H9 (cell line): ENCODE measurements at regions not wholly inside any gene's neighbourhood (a gene's known extent, or its start where the extent isn't known, plus 50 kb on each side); places are given as distances from the start of the nearest gene placed in this dataset.

Source experiments
- DNase-seq: peaks from one replicate; pipeline ENCODE4 v3.0.0-alpha.2; 2017
- H2AFZ ChIP-seq: one replicate; pipeline ENCODE4 v1.6.1; 2013; ENCODE audit warnings: mild to moderate bottlenecking, low read length, control low read depth, moderate library complexity
- H2AK5ac ChIP-seq: 2 replicates; pipeline ENCODE4 v1.6.1; 2013; ENCODE audit warnings: low read length, control low read depth, mixed read lengths; ENCODE audit not compliant: insufficient read length
- H2BK120ac ChIP-seq: one replicate; pipeline ENCODE4 v1.6.1; 2013; ENCODE audit warnings: low read depth, mild to moderate bottlenecking, low read length, control low read depth, inconsistent platforms; ENCODE audit not compliant: poor library complexity, severe bottlenecking
- H2BK12ac ChIP-seq: 2 replicates; pipeline ENCODE4 v1.6.1; 2013; ENCODE audit warnings: low read length, control low read depth, mixed read lengths, low read depth; ENCODE audit not compliant: insufficient read length
- H2BK15ac ChIP-seq: 2 replicates; pipeline ENCODE4 v1.6.1; 2013; ENCODE audit warnings: low read depth, low read length, control low read depth
- H2BK20ac ChIP-seq: one replicate; pipeline ENCODE4 v1.6.1; 2013; ENCODE audit warnings: low read depth, mild to moderate bottlenecking, low read length, control low read depth, inconsistent platforms; ENCODE audit not compliant: poor library complexity, severe bottlenecking
- H2BK5ac ChIP-seq: 2 replicates; pipeline ENCODE4 v1.6.1; 2013; ENCODE audit warnings: low read length, control low read depth, mixed read lengths; ENCODE audit not compliant: insufficient read length
- H3K14ac ChIP-seq: 2 replicates; pipeline ENCODE4 v1.6.1; 2013; ENCODE audit warnings: low read length, control low read depth; ENCODE audit not compliant: insufficient read depth
- H3K18ac ChIP-seq: 2 replicates; pipeline ENCODE4 v1.6.1; 2013; ENCODE audit warnings: low read depth, mild to moderate bottlenecking, mixed read lengths, low read length, control low read depth; ENCODE audit not compliant: insufficient read length
- H3K23ac ChIP-seq: 2 replicates; pipeline ENCODE4 v1.6.1; 2013; ENCODE audit warnings: low read length, control low read depth, mixed read lengths, low read depth; ENCODE audit not compliant: insufficient read length
- H3K23me2 ChIP-seq: 2 replicates; pipeline ENCODE4 v1.6.1; 2013; ENCODE audit warnings: low read depth, mild to moderate bottlenecking, mixed read lengths, low read length, control low read depth; ENCODE audit not compliant: insufficient read length, poor library complexity, severe bottlenecking
- H3K27ac ChIP-seq: 2 replicates; pipeline ENCODE4 v1.5.1; 2013; ENCODE audit warnings: low read length, control low read depth, mixed read lengths, low read depth; ENCODE audit not compliant: insufficient read length
- H3K27me3 ChIP-seq: 2 replicates; pipeline ENCODE4 v1.6.1; 2013; ENCODE audit warnings: low read length, control low read depth, inconsistent platforms; ENCODE audit not compliant: insufficient read depth
- H3K4ac ChIP-seq: 2 replicates; pipeline ENCODE4 v1.6.1; 2013; ENCODE audit warnings: low read depth, mild to moderate bottlenecking, control low read depth, inconsistent platforms, low read length, moderate library complexity
- H3K4me1 ChIP-seq: 2 replicates; pipeline ENCODE4 v1.6.1; 2013; ENCODE audit warnings: low read length, control low read depth, inconsistent platforms; ENCODE audit not compliant: insufficient read depth
- H3K4me2 ChIP-seq: 2 replicates; pipeline ENCODE4 v1.6.1; 2013; ENCODE audit warnings: low read length, control low read depth, mixed read lengths; ENCODE audit not compliant: insufficient read length, insufficient read depth
- H3K56ac ChIP-seq: 2 replicates; pipeline ENCODE4 v1.6.1; 2013; ENCODE audit warnings: low read depth, mild to moderate bottlenecking, mixed read lengths, low read length, control low read depth; ENCODE audit not compliant: insufficient read length
- H3K79me1 ChIP-seq: 2 replicates; pipeline ENCODE4 v1.6.1; 2013; ENCODE audit warnings: low read depth, mild to moderate bottlenecking, moderate library complexity, low read length, control low read depth, inconsistent platforms; ENCODE audit not compliant: insufficient read depth, poor library complexity, severe bottlenecking
- H3K79me2 ChIP-seq: 2 replicates; pipeline ENCODE4 v1.6.1; 2013; ENCODE audit warnings: low read length, control low read depth, inconsistent platforms; ENCODE audit not compliant: insufficient read depth
- H3K9ac ChIP-seq: 2 replicates; pipeline ENCODE4 v1.6.1; 2013; ENCODE audit warnings: low read length, control low read depth, mixed read lengths; ENCODE audit not compliant: insufficient read length; ENCODE audit errors: extremely low read depth
- H3K9me3 ChIP-seq: one replicate; pipeline ENCODE4 v1.6.1; 2013; ENCODE audit warnings: low read depth, low read length, inconsistent platforms; ENCODE audit not compliant: control insufficient read depth
- H3T11ph ChIP-seq: one replicate; pipeline ENCODE4 v1.6.1; 2013; ENCODE audit warnings: mild to moderate bottlenecking, low read length, control low read depth, inconsistent platforms
- H4K20me1 ChIP-seq: one replicate; pipeline ENCODE4 v1.6.1; 2013; ENCODE audit not compliant: control insufficient read depth, insufficient read length, insufficient read depth
- H4K5ac ChIP-seq: 2 replicates; pipeline ENCODE4 v1.6.1; 2013; ENCODE audit warnings: low read depth, mild to moderate bottlenecking, mixed read lengths, low read length, control low read depth; ENCODE audit not compliant: insufficient read length
- H4K8ac ChIP-seq: replicated peaks from 2 replicates; pipeline ENCODE4 v1.6.1; 2013; ENCODE audit warnings: low read length, control low read depth, mixed read lengths, low read depth; ENCODE audit not compliant: insufficient read length
- H4K91ac ChIP-seq: 2 replicates; pipeline ENCODE4 v1.6.1; 2013; ENCODE audit warnings: low read depth, mild to moderate bottlenecking, moderate library complexity, mixed read lengths, low read length, control low read depth; ENCODE audit not compliant: insufficient read length
- H3K27ac Mint-ChIP-seq, 3 experiments: 2 replicates in 2 of 3; 3 replicates in 1 of 3; pipeline ENCODE4 v1.8.0; 2020 to 2021; ENCODE audit warnings: mixed read lengths in 3 of 3, mild to moderate bottlenecking in 1 of 3, moderate library complexity in 1 of 3
- H3K27me3 Mint-ChIP-seq: 2 replicates; pipeline ENCODE4 v1.8.0; 2021; ENCODE audit warnings: low read depth, mild to moderate bottlenecking, moderate library complexity, mixed read lengths
- H3K36me3 Mint-ChIP-seq, 3 experiments: 2 replicates in 2 of 3; 3 replicates in 1 of 3; pipeline ENCODE4 v1.8.0; 2020 to 2021; ENCODE audit warnings: low read depth in 3 of 3, mixed read lengths in 3 of 3; ENCODE audit not compliant: insufficient read depth in 1 of 3
- H3K4me1 Mint-ChIP-seq, 2 experiments: 2 replicates each; pipeline ENCODE4 v1.8.0; 2020; ENCODE audit warnings: mixed read lengths in 2 of 2
- H3K4me3 Mint-ChIP-seq, 2 experiments: 2 replicates in 1 of 2; 3 replicates in 1 of 2; pipeline ENCODE4 v1.8.0; 2020 to 2021; ENCODE audit warnings: mild to moderate bottlenecking in 2 of 2, mixed read lengths in 2 of 2, moderate library complexity in 1 of 2
- H3K9me3 Mint-ChIP-seq, 2 experiments: 2 replicates in 1 of 2; 3 replicates in 1 of 2; pipeline ENCODE4 v1.8.0; 2020; ENCODE audit warnings: mild to moderate bottlenecking in 2 of 2, mixed read lengths in 2 of 2, moderate library complexity in 1 of 2
- CTCF ChIP-seq: fragments of 200-600 bp; sonication (generic); conservative IDR thresholded peaks from 3 replicates; pipeline ENCODE4 v1.8.0; 2021; ENCODE audit warnings: antibody characterized with exemption, mild to moderate bottlenecking
- WGBS: extraction: QIAGEN DNeasy Blood & Tissue Kit; methylation state at CpG from one replicate; pipeline ENCODE4 v1.1.7; 2013; ENCODE audit warnings: missing lambda C conversion rate, low lambda C conversion rate, mixed read lengths; ENCODE audit not compliant: insufficient read length; ENCODE audit errors: extremely low coverage; 5-methylcytosine and 5-hydroxymethylcytosine counted together

GRCh38 chr1:208565756-208566440, 321.7 kb upstream of the PLXNA2 start:
- H4K91ac ChIP-seq = no peak overlapping the region
- no peak overlapping the region for H3K9ac ChIP-seq
- no peaks in the 10 kb centered on the region for H3K79me1 ChIP-seq
- Mint-ChIP-seq H3K27ac (no peak overlapping the region), H3K27me3 (no peaks in the 10 kb centered on the region; the same call in none of the 2 replicates), H3K4me1 (peaks cover 2 to 4% of the 10 kb centered on the region in 2 experiments; a peak in 2 of 4 replicates), H3K4me3 (no peak overlapping the region), H3K9me3 (peaks cover 11 to 17% of the 10 kb centered on the region in 2 experiments), H3K36me3 (peaks cover 0 to 10% (median 0%) of the 10 kb centered on the region in 3 experiments; a peak in 5 of 7 replicates)
- H3K56ac ChIP-seq = no peak overlapping the region
- H2BK20ac ChIP-seq = no peak overlapping the region
- H3K79me2 ChIP-seq = no peaks in the 10 kb centered on the region
- H3K27ac ChIP-seq = no peak overlapping the region
- DNase-seq = no peak
- WGBS = no CpG with 5 or more reads among the region's 6 CpGs
- no peaks in the 10 kb centered on the region for H3K4me1 ChIP-seq
- no peaks in the 10 kb centered on the region for H3K9me3 ChIP-seq
- no peak overlapping the region for H3K14ac ChIP-seq
- H4K5ac ChIP-seq = no peak overlapping the region
- no peak overlapping the region for H4K8ac ChIP-seq
- no peaks in the 10 kb centered on the region for H4K20me1 ChIP-seq
- H3T11ph ChIP-seq = no peak overlapping the region
- H2BK5ac ChIP-seq = no peak overlapping the region
- H3K4me2 ChIP-seq = no peak overlapping the region
- TF ChIP-seq CTCF = no peak
- no peak overlapping the region for H3K23ac ChIP-seq
- no peak overlapping the region for H3K4ac ChIP-seq
- H2BK15ac ChIP-seq = no peak overlapping the region
- no peak overlapping the region for H2AFZ ChIP-seq
- H3K18ac ChIP-seq = no peak overlapping the region
- no peak overlapping the region for H2BK12ac ChIP-seq
- no peak overlapping the region for H2BK120ac ChIP-seq
- no peaks in the 10 kb centered on the region for H3K23me2 ChIP-seq
- H3K27me3 ChIP-seq = no peaks in the 10 kb centered on the region
- H2AK5ac ChIP-seq = no peak overlapping the region
